ENCODE measurements at regions not wholly inside any gene's neighbourhood (a gene's known extent, or its start where the extent isn't known, plus 50 kb on each side); places are given as distances from the start of the nearest gene placed in this dataset.
A peak's percentile ranks its signal among the peaks of the same experiment; 100 is the strongest.

DNA sequence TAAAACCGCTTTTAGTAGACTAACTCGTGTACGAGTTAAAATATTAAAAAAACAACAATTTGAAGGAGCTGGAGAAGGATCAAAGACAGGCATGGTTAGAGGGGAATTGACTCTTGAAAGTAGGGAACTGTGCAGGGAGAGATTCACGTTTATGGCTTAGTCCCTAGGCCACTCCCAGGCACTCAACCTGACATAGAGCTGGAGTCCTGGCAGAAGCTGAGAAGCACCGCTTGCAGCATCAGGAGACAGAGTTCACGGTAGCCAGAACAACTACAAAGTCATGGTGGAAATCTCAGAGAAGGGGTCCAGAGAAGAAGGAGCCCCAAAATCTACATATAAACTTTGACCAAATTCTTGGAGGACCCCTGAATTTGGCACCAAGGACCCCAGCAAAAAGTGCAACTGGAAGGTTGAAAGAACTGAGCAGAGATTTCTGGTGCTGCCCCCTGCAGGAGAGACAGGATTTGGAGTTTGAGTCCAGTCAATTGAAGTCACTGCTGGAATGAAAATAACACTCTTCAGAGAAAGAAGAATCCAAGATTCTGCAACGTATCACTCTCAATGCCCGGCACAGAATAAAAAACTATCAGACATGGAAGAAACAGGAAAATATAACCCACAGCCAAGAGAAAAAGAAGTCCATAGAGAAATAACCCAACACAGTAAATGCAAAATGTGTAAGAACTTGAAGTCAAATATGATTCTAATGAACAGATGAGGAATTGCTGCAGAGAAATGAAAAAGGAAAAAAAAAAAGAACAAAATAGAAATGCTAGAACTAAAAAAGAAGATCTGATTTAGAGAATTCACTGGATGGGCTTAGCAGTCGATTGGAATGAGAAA, 493.3 kb upstream of the PODXL start (continued):
- TF ChIP-seq, protein P1, sequence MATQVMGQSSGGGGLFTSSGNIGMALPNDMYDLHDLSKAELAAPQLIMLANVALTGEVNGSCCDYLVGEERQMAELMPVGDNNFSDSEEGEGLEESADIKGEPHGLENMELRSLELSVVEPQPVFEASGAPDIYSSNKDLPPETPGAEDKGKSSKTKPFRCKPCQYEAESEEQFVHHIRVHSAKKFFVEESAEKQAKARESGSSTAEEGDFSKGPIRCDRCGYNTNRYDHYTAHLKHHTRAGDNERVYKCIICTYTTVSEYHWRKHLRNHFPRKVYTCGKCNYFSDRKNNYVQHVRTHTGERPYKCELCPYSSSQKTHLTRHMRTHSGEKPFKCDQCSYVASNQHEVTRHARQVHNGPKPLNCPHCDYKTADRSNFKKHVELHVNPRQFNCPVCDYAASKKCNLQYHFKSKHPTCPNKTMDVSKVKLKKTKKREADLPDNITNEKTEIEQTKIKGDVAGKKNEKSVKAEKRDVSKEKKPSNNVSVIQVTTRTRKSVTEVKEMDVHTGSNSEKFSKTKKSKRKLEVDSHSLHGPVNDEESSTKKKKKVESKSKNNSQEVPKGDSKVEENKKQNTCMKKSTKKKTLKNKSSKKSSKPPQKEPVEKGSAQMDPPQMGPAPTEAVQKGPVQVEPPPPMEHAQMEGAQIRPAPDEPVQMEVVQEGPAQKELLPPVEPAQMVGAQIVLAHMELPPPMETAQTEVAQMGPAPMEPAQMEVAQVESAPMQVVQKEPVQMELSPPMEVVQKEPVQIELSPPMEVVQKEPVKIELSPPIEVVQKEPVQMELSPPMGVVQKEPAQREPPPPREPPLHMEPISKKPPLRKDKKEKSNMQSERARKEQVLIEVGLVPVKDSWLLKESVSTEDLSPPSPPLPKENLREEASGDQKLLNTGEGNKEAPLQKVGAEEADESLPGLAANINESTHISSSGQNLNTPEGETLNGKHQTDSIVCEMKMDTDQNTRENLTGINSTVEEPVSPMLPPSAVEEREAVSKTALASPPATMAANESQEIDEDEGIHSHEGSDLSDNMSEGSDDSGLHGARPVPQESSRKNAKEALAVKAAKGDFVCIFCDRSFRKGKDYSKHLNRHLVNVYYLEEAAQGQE (IDR thresholded peaks at IDR 0.05; ENCODE audit: borderline replicate concordance) = peak; percentile 26; the same call in 1 of the 2 replicates
- TF ChIP-seq, protein P1 (CRISPR knock-in tag; IDR thresholded peaks at IDR 0.05; ENCODE audit: low read depth) = no peak
- TF ChIP-seq KLF16 (IDR thresholded peaks at IDR 0.05) (peak; percentile 33; the same call in 1 of the 2 replicates), NRF1 (conservative IDR thresholded peaks at IDR 0.05 in 1 of 2, IDR thresholded peaks at IDR 0.05 in 1 of 2) (no peak), MCM3 (IDR thresholded peaks at IDR 0.05) (no peak), PCBP2 (IDR thresholded peaks at IDR 0.05; ENCODE audit: low read depth, low read length, poor library complexity, severe bottlenecking) (no peak), NBN (IDR thresholded peaks at IDR 0.05; ENCODE audit: low read depth) (peak; percentile 40; the same call in 1 of the 2 replicates)
- TF ChIP-seq, protein P2, sequence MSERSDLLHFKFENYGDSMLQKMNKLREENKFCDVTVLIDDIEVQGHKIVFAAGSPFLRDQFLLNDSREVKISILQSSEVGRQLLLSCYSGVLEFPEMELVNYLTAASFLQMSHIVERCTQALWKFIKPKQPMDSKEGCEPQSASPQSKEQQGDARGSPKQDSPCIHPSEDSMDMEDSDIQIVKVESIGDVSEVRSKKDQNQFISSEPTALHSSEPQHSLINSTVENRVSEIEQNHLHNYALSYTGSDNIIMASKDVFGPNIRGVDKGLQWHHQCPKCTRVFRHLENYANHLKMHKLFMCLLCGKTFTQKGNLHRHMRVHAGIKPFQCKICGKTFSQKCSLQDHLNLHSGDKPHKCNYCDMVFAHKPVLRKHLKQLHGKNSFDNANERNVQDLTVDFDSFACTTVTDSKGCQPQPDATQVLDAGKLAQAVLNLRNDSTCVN (CRISPR knock-in tag; IDR thresholded peaks at IDR 0.05) = 0 out of 2 replicates have a peak, but pooled peaks have one; percentile 15
- TF ChIP-seq, protein P3, sequence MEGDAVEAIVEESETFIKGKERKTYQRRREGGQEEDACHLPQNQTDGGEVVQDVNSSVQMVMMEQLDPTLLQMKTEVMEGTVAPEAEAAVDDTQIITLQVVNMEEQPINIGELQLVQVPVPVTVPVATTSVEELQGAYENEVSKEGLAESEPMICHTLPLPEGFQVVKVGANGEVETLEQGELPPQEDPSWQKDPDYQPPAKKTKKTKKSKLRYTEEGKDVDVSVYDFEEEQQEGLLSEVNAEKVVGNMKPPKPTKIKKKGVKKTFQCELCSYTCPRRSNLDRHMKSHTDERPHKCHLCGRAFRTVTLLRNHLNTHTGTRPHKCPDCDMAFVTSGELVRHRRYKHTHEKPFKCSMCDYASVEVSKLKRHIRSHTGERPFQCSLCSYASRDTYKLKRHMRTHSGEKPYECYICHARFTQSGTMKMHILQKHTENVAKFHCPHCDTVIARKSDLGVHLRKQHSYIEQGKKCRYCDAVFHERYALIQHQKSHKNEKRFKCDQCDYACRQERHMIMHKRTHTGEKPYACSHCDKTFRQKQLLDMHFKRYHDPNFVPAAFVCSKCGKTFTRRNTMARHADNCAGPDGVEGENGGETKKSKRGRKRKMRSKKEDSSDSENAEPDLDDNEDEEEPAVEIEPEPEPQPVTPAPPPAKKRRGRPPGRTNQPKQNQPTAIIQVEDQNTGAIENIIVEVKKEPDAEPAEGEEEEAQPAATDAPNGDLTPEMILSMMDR (IDR thresholded peaks at IDR 0.05 in 2 of 3, conservative IDR thresholded peaks at IDR 0.05 in 1 of 3; ENCODE audit: insufficient read depth in 2 of 3, low read depth in 1 of 3, low read length in 3 of 3) = peak; percentile 66 to 86 (median 80)
